RWPE1 (cell line): ENCODE measurements at regions not wholly inside any gene's neighbourhood (a gene's known extent, or its start where the extent isn't known, plus 50 kb on each side); places are given as distances from the start of the nearest gene placed in this dataset.

Experiments used
- CTCF ChIA-PET: fragments of 350-600 bp; sonication (Branson Sonifier 250); formaldehyde crosslinking; extraction: SDS; loops from one replicate; lab custom pipeline; 2021; lab: Yijun Ruan, JAX
- POLR2A ChIA-PET: fragments of 400-600 bp; formaldehyde crosslinking; extraction: SDS; loops from one replicate; lab custom pipeline; 2020; ENCODE audit warnings: antibody characterized with exemption; ENCODE audit not compliant: low non-redundant PET; lab: Yijun Ruan, JAX
- DNase-seq: peaks from one replicate; pipeline ENCODE4 v3.0.0; 2012; ENCODE audit warnings: low spot score
- H3K27ac ChIP-seq: fragments of 450-650 bp; 2 replicates; pipeline ENCODE4 v1.5.1; 2017
- TF ChIP-seq, protein P1 (sequence below): fragments of 450-650 bp; conservative IDR thresholded peaks from 2 replicates; pipeline ENCODE4 v1.5.1; 2017; ENCODE audit warnings: low read depth, mild to moderate bottlenecking

DNA sequence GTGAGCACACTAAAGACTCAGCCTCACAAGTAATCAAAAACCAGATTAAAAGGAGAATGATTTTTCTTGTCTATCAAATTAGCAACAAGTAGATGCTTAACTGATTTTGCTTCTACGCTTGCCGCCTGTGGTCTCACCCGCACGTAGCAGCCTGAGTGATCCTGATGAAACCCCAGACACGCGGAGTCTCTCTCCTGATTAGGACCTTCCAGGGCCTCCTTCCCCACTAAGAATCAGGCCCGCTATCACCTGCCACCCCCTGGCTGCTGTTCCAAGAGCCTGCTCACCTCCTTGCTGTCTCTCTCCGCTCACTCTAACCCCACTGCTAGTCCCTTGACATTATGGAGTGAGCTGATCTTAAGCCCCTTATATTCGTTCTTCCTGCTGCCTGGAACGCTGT, 325.9 kb upstream of the NRP1 start:
- TF ChIP-seq, protein P1, sequence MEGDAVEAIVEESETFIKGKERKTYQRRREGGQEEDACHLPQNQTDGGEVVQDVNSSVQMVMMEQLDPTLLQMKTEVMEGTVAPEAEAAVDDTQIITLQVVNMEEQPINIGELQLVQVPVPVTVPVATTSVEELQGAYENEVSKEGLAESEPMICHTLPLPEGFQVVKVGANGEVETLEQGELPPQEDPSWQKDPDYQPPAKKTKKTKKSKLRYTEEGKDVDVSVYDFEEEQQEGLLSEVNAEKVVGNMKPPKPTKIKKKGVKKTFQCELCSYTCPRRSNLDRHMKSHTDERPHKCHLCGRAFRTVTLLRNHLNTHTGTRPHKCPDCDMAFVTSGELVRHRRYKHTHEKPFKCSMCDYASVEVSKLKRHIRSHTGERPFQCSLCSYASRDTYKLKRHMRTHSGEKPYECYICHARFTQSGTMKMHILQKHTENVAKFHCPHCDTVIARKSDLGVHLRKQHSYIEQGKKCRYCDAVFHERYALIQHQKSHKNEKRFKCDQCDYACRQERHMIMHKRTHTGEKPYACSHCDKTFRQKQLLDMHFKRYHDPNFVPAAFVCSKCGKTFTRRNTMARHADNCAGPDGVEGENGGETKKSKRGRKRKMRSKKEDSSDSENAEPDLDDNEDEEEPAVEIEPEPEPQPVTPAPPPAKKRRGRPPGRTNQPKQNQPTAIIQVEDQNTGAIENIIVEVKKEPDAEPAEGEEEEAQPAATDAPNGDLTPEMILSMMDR = no peak
- CTCF ChIA-PET = interaction anchor here (0.6 kb wide), 1 partner anchor 28 kb away, joined by 4 read pairs; no protein-coding TSS in a partner anchor
- no peak for DNase-seq
- POLR2A ChIA-PET = no interaction called here
- H3K27ac ChIP-seq = no peak overlapping the region

DNA sequence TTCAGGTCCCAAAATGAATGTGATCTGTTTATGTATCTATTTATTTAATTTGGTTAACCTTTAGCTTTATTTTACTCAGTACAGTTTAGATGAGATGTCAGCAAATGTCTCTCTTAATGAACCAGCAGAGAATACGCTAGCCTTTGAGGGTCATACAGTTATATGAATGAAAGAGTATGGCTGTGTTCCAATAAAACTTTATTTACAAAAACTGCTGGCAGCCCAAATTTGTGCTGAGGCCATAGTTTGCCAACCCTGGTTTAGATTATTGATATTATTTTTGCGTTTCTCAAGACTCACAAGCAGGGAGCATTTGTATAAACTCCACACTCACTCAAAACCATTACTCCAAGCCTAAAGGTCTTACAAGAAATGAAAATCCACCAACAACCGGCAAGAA, 323.4 kb upstream of the NRP1 start:
- no peak overlapping the region for H3K27ac ChIP-seq
- DNase-seq = no peak
- TF ChIP-seq, protein P1 = no peak
- POLR2A ChIA-PET = no interaction called here
- CTCF ChIA-PET = no interaction called here

DNA sequence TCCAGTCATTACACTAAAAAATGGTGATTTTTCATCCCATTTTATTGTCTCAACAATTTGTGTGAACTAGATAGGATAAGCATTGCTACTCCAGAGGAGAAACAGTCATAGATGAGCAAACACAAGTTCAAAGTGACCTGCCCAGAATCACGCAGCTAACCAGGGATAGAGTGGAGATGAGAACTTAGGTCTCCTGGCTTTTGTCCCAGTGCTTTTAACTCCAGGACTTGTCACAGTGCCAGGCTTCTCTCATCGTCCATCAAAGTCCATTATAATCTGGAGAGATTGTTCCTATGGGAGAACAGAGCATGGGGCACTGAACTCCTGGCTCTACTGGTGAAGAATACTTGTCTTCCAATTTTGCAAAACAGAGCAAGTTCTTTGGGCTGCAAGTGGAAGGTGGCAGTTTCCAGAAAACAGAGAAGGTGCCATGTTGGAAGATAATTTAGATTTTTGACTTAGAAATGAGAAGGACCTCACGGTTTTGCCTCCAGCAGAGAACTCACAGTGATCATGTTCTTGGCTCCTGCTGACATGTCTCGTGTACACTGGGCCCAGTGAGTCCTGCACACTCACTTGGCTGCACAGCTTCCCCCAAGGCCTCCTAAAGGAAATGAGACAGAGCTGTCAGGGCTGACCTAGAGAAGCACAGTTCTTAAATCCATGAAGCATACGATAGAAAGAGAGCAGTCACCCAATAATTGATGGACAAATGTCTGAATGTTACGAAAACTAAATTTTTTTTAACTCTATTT, 322.9 kb upstream of the NRP1 start:
- POLR2A ChIA-PET = no interaction called here
- TF ChIP-seq, protein P1 = no peak
- DNase-seq = no peak
- H3K27ac ChIP-seq = no peak overlapping the region
- CTCF ChIA-PET = no interaction called here

DNA sequence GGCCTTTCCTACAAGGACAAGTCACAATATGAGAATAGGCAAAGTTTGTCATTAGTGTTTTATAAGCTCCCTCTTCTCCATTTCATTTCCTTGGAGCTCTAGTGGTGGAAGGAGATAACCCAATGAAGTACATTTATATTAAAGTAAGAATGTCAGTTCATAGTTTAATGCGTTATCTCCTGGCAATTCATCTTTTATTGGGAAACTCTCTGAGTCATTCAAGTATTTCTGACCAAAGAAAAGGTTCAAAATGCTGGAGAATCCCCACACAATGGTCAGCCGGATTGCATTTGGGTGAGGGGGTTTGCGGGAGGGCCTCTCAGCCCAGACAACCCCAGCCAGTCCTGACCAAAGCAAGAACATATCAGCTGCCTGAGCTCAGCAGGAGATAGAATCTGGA, 321.5 kb upstream of the NRP1 start:
- no peak for DNase-seq
- CTCF ChIA-PET = interaction anchor here (0.6 kb wide), 1 partner anchor 27 kb away, joined by 3 read pairs; no protein-coding TSS in a partner anchor
- POLR2A ChIA-PET = no interaction called here
- no peak overlapping the region for H3K27ac ChIP-seq
- TF ChIP-seq, protein P1 = no peak

DNA sequence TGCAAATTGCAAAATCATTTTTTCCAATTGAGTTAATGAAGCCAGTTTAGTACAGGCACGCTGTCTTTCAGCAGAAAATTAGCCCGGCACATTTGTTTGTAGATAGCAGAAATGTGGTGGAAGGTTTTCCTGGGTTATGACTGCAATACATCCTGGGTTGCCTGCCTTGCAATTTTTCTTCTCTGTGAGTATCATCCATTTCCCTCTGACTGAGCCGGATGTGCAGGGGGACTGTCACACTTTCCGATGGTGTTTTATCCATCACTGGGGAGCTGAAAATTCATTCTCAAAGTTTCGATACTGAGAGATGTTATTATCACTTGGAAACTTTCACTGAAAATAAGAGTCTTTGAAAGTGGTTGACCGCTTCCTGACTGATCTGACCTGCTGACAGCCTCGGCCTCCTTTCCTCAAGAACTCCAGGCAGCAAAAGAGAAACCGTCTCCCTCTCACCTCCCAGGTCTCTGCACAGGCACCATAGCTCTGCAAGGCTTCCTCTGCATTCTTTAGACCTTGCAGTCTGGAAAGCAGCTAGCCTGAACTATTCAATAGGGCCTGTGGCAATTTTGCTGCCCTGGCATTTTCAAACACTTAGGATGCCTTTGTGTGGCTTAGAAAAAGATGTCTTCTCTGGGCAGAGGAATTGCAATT, 320.8 kb upstream of the NRP1 start:
- POLR2A ChIA-PET = no interaction called here
- TF ChIP-seq, protein P1 = no peak
- no peak for DNase-seq
- CTCF ChIA-PET = no interaction called here
- no peak overlapping the region for H3K27ac ChIP-seq

DNA sequence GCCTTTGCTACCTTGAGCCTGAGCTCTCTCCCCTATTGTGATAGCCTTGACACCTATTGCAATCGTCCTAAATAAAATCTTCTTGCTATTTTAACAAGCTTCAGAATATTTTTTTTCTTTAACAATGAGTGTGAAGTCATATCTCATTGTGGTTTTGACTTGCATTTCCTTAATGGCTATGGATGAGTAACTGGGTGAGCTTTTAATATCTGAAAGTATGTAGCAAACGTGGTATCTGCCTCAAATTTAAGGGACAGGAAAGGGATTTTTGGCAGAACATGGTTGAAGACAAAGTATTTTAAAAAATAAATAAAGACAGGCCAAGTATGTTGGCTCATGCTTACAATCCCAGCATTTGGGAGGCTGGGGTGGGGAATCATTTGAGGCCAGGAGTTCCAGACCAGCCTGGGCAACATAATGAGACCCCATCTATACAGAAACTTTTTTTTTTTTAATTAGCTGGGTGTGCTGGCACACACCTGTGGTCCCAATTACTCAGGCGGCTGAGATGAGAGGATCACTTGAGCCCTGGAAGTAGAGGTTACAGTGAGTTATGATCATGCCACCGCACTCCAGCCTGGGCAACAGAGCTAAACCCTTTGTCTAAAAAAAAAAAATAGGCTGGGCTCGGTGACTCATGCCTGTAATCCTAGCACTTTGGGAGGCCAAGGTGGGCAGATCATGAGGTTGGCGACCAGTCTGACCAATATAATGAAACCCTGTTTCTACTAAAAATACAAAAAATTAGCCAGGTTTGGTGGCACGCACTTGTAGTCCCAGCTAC, 319.3 kb upstream of the NRP1 start:
- POLR2A ChIA-PET = no interaction called here
- DNase-seq = peak; percentile 9
- TF ChIP-seq, protein P1 = no peak
- CTCF ChIA-PET = interaction anchor here (0.6 kb wide), 2 partner anchors 62 to 313 kb away, joined by 3 to 5 read pairs; no protein-coding TSS in a partner anchor
- H3K27ac ChIP-seq = peak overlapping the region; percentile 42; the same call in 1 of the 2 replicates
